ENCODE measurements at regions not wholly inside any gene's neighbourhood (a gene's known extent, or its start where the extent isn't known, plus 50 kb on each side); places are given as distances from the start of the nearest gene placed in this dataset.
"Not testable (repeated sequence)": the region's sequence is repeated elsewhere in the genome, so short reads cannot be mapped to it uniquely, and the experiment has no call there.

- DNase-seq, result no peak
These were observed 58.2 kb downstream of the TMEM270 start for GRCh38 chr7:73918926-73919693.

GRCh38 chr7:73919694-73920375 is 58.9 kb downstream of the TMEM270 start:
- no peak for DNase-seq

GRCh38 chr7:73920406-73921134 is 59.6 kb downstream of the TMEM270 start:
- DNase-seq, result no peak

GRCh38 chr7:73921623-73922528 is 60.9 kb downstream of the TMEM270 start:
- DNase-seq, result no peak

- not testable (repeated sequence) for DNase-seq
These were observed 67.7 kb downstream of the TMEM270 start for GRCh38 chr7:73928644-73929043.

- no peak for DNase-seq
These were observed 70.5 kb downstream of the TMEM270 start for GRCh38 chr7:73931502-73931901.

- DNase-seq, result no peak
These were observed 71.4 kb downstream of the TMEM270 start for GRCh38 chr7:73932364-73932763.

GRCh38 chr7:73933091-73933490 is 72.1 kb downstream of the TMEM270 start:
- DNase-seq, result no peak

GRCh38 chr7:73936967-73937366 is 76.0 kb downstream of the TMEM270 start:
- DNase-seq, result no peak

GRCh38 chr7:73937650-73938049 is 76.7 kb downstream of the TMEM270 start:
- not testable (repeated sequence) for DNase-seq

GRCh38 chr7:73939528-73939927 is 78.6 kb downstream of the TMEM270 start:
- DNase-seq, result no peak

- no peak for DNase-seq
These were observed 79.8 kb downstream of the TMEM270 start for GRCh38 chr7:73940701-73941238.

GRCh38 chr7:73941836-73942551 is 81.0 kb downstream of the TMEM270 start:
- DNase-seq, result peak; percentile 76

- no peak for DNase-seq
These were observed 83.0 kb upstream of the ELN start for GRCh38 chr7:73945022-73945421.

- no peak for DNase-seq
These were observed 79.7 kb upstream of the ELN start for GRCh38 chr7:73948287-73948686.

GRCh38 chr7:73952266-73952665 is 75.7 kb upstream of the ELN start:
- no peak for DNase-seq

- no peak for DNase-seq
These were observed 73.8 kb upstream of the ELN start for GRCh38 chr7:73954181-73954580.

- no peak for DNase-seq
These were observed 73.1 kb upstream of the ELN start for GRCh38 chr7:73954861-73955260.

- DNase-seq, result no peak
These were observed 67.4 kb upstream of the ELN start for GRCh38 chr7:73960548-73960947.

- not testable (repeated sequence) for DNase-seq
These were observed 66.0 kb upstream of the ELN start for GRCh38 chr7:73961991-73962390.

- no peak for DNase-seq
These were observed 64.6 kb upstream of the ELN start for GRCh38 chr7:73963252-73963822.

Measured in NCI-H226 (cell line).